Thoracic aorta (tissue), 2 donors: ENCODE measurements at regions not wholly inside any gene's neighbourhood (a gene's known extent, or its start where the extent isn't known, plus 50 kb on each side); places are given as distances from the start of the nearest gene placed in this dataset.

Experiments used
- ATAC-seq: fragments of 150-250 bp; one replicate; pipeline ENCODE4 v1.8.0; 2017; ENCODE audit warnings: low read depth; ENCODE audit not compliant: insufficient number of reproducible peaks, low FRiP score
- DNase-seq: peaks from one replicate; pipeline ENCODE4 v3.0.0-alpha.2; 2020; ENCODE audit warnings: low spot score
- H3K27ac ChIP-seq, 2 donors: fragments of 200-600 bp; sonication (generic); 1 replicate in 1 of 2; 2 replicates in 1 of 2; pipeline ENCODE4 v1.5.1; 2016; ENCODE audit warnings: mild to moderate bottlenecking in 2 of 2, moderate library complexity in 2 of 2
- H3K27me3 ChIP-seq: fragments of 200-600 bp; sonication (generic); replicated peaks from 2 replicates; pipeline ENCODE4 v1.6.0; 2016; ENCODE audit warnings: mild to moderate bottlenecking; ENCODE audit not compliant: insufficient read depth
- H3K36me3 ChIP-seq: fragments of 200-600 bp; sonication (generic); one replicate; pipeline ENCODE4 v1.5.1; 2016
- H3K4me1 ChIP-seq, 2 donors: fragments of 200-600 bp; sonication (generic); 1 replicate in 1 of 2; 2 replicates in 1 of 2; pipeline versions ENCODE4 v1.5.1 to v1.6.0; 2016; ENCODE audit warnings: low read depth in 2 of 2, mild to moderate bottlenecking in 1 of 2; ENCODE audit not compliant: control insufficient read depth in 1 of 2
- H3K4me3 ChIP-seq: fragments of 200-600 bp; sonication (generic); 2 replicates; pipeline ENCODE4 v1.5.1; 2016; ENCODE audit warnings: mild to moderate bottlenecking
- H3K9me3 ChIP-seq: fragments of 200-600 bp; sonication (generic); 2 replicates; pipeline ENCODE4 v1.5.1; 2016
- TF ChIP-seq, protein P1 (sequence below): fragments of 200-600 bp; sonication (generic); IDR thresholded peaks from one replicate; pipeline ENCODE4 v1.5.1; 2019; ENCODE audit warnings: antibody characterized with exemption

- H3K4me3 ChIP-seq = no peak overlapping the region
- no peaks in the 10 kb centered on the region for H3K27me3 ChIP-seq
- no peaks in the 10 kb centered on the region for H3K36me3 ChIP-seq
- ATAC-seq = no peak
- H3K27ac ChIP-seq = peak overlapping the region; percentile 34 to 74
- peaks cover 21 to 50% of the 10 kb centered on the region in 2 donors for H3K4me1 ChIP-seq
- TF ChIP-seq, protein P1, sequence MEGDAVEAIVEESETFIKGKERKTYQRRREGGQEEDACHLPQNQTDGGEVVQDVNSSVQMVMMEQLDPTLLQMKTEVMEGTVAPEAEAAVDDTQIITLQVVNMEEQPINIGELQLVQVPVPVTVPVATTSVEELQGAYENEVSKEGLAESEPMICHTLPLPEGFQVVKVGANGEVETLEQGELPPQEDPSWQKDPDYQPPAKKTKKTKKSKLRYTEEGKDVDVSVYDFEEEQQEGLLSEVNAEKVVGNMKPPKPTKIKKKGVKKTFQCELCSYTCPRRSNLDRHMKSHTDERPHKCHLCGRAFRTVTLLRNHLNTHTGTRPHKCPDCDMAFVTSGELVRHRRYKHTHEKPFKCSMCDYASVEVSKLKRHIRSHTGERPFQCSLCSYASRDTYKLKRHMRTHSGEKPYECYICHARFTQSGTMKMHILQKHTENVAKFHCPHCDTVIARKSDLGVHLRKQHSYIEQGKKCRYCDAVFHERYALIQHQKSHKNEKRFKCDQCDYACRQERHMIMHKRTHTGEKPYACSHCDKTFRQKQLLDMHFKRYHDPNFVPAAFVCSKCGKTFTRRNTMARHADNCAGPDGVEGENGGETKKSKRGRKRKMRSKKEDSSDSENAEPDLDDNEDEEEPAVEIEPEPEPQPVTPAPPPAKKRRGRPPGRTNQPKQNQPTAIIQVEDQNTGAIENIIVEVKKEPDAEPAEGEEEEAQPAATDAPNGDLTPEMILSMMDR = no peak
- no peak for DNase-seq
- no peaks in the 10 kb centered on the region for H3K9me3 ChIP-seq
Measured at GRCh38 chr13:44840131-44840530, 149.1 kb downstream of the NUFIP1 start.

- Histone ChIP-seq H3K9me3 (no peaks in the 10 kb centered on the region), H3K4me1 (peaks cover 13 to 42% of the 10 kb centered on the region in 2 donors), H3K36me3 (no peaks in the 10 kb centered on the region), H3K27me3 (no peaks in the 10 kb centered on the region), H3K4me3 (no peak overlapping the region), H3K27ac (no peak overlapping the region)
- ATAC-seq (no peak), DNase-seq (no peak)
- TF ChIP-seq, protein P1 = no peak
Measured at GRCh38 chr13:44837250-44837649, 152.0 kb downstream of the NUFIP1 start.

- ATAC-seq (no peak), DNase-seq (no peak)
- no peak overlapping the region for H3K27ac ChIP-seq
- H3K4me3 ChIP-seq = no peak overlapping the region
- H3K4me1 ChIP-seq = peaks cover 2 to 18% of the 10 kb centered on the region in 2 donors
- H3K9me3 ChIP-seq = no peaks in the 10 kb centered on the region
- no peaks in the 10 kb centered on the region for H3K36me3 ChIP-seq
- no peaks in the 10 kb centered on the region for H3K27me3 ChIP-seq
- TF ChIP-seq, protein P1 = no peak
Measured at GRCh38 chr13:44834404-44834803, 154.9 kb downstream of the NUFIP1 start.

- no peaks in the 10 kb centered on the region for H3K36me3 ChIP-seq
- H3K4me1 ChIP-seq = peaks cover 0 to 10% of the 10 kb centered on the region in 2 donors
- H3K27ac ChIP-seq = no peak overlapping the region
- no peak overlapping the region for H3K4me3 ChIP-seq
- no peaks in the 10 kb centered on the region for H3K9me3 ChIP-seq
- TF ChIP-seq, protein P1 = no peak
- H3K27me3 ChIP-seq = no peaks in the 10 kb centered on the region
- DNase-seq (no peak), ATAC-seq (no peak)
Measured at GRCh38 chr13:44833626-44834025, 155.6 kb downstream of the NUFIP1 start.

DNA sequence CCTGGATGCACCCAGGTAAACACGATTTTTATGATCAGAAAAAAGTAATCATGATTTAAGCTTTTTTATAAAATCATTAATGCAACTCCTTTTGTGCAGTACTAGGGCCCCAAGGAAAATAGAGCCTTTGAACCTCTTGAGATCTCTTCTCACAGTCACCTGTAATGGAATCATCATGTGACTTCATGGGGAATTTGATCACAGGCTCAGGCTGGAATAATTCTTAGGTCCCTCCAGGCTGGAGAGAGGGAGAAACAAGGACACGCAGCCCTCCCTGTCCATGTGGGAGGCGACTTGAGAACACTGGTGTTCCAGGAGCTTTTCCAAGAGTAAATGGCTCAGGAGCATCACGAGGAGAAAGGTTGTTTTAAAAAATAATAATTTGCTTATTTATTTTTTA is 156.1 kb downstream of the NUFIP1 start:
- no peak for DNase-seq
- no peak overlapping the region for H3K4me3 ChIP-seq
- TF ChIP-seq, protein P1 = no peak
- H3K36me3 ChIP-seq = no peaks in the 10 kb centered on the region
- H3K27me3 ChIP-seq = no peaks in the 10 kb centered on the region
- H3K4me1 ChIP-seq = peaks cover 0 to 7% of the 10 kb centered on the region in 2 donors
- H3K9me3 ChIP-seq = no peaks in the 10 kb centered on the region
- no peak overlapping the region for H3K27ac ChIP-seq
- no peak for ATAC-seq
